ENCODE measurements at regions not wholly inside any gene's neighbourhood (a gene's known extent, or its start where the extent isn't known, plus 50 kb on each side); places are given as distances from the start of the nearest gene placed in this dataset.

DNA sequence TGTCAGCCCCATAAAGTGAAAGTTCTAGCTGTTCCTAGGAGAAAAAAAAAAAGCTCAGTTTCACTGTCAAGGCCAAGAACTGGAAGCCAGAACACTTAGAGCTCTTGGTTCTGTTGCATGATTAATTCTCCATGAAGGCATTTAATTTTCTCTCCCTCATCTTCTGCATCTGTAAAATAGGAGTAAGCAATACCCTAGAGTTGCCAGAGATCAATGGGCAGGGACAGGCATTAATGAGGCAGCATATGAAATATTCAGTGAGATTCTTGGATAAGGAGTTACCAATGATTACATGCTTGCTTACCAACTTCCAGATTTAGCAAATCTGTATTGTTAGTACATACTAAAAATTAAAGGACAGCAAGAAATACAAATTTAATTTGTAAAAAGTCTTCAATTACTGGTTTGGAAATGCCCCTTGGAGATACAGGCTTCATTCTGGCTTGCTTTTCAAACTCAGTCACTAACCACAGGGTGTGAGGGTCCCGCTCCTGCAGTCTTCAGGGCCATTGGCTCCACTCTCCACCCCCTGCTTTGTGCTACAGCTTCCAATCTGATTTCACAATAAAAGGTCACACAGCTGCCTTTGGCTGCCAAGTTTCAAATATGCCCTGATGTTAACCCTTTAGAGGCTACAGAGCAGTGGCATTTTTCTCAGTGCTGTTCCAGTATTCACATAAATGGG, 624.6 kb downstream of the BNC2 start:
- DNase-seq: no peak

DNA sequence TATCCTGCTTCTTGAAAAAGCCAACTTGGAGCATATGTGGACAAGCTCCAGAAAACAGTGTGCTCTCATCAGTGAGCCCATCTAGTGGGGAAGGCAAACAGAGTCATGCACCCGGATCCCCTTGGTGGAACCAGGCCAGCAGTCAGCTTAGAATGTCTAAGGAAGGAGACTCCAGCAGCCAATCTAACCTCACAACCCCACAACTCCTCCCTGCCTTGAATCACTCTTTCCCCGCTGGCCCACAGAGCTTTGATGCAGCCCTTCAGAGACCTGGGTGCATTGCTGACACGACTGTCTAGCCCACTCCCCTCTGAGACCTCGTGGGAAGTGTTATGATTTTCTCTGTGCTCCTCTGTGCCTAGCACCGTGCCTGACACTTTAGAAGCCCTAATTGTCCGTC, 623.7 kb downstream of the BNC2 start:
- no peak for DNase-seq

DNA sequence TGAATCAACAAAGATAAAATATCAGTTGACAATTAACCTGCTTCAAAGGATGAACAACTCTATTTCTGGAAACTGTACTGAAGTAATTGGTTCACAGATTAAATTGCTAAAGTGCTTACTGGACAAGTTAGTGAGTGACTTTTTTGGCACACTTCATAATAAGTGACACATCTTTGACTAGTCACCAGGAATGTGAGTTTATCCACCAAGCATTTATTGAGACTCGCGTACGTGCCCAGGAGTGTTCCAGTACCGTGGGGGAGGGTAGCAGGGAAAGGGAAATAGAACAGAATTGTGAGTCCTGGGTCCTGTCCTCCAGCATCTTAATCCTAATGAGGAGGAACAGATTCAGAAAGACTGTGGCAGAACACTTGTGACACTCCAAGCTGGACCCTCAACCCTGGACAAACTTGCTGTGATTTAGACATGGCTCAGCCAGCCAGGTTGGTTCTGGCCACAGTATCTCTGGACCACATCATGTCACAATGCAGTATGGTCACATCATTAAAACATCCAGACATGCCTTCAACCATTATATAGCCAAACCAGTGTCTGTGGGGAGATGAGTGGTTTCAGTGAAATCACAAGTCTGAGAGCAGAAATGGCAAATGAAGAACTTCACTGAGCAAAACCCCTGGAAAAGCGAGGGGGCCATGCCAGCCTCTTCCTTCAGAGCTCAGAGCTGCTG, 623.1 kb downstream of the BNC2 start:
- no peak for DNase-seq

DNA sequence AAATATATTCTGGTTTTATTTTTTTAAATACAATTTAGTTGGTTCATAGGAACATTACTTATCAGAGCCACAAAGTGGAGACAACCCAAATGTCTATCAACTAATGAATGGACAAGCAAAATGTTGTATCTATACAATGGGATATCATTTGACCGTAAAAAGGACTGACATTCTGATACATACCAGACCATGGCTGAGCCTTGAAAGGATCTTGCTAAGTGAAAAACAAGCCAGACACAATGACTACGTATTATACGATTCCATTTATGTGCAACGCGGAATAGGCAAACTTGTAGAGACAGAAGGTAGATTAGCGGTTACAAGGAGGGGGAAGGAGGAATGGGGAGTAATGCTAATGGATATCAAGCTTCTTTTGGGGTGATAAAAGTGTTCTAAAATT, 621.6 kb downstream of the BNC2 start:
- no peak for DNase-seq

DNA sequence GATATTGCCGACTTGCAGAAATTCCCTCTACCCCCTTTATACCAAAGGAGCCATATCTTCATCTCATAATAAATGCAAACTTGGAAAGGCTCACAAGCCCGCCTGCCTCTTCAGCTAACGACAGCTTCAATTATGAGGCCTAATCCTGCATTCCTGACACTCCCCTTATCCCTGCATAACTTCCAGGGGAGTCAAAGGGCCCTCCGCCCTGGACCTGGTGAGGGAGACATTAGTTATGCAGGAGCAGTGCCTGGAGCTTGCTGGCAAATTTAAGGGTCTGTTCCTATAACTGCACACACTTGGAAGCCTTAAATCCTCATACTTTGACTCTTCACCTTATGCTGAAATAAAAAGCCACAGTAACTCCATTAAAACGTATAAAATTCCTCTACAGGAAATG, 617.9 kb downstream of the BNC2 start:
- DNase-seq: no peak

DNA sequence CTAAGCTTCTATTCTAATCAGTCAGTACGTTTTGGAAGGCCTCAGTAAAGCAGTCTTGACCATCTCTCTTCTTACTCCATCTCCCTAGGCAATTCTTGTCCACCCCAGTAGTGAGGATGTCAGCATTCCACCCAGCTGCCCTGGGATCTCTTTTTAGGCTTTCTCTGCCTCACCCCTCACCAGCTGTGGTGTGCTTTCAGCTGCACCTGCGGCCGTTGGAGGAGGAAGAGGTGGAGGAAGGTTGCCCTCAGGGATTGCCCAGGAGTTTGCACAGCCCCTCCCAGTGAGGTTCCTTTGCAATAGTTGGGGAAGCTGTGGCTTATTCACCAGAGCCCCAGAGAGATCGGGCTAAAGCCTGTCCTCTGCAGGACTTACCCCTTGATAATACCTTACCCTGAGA, 615.8 kb downstream of the BNC2 start:
- DNase-seq: no peak

DNA sequence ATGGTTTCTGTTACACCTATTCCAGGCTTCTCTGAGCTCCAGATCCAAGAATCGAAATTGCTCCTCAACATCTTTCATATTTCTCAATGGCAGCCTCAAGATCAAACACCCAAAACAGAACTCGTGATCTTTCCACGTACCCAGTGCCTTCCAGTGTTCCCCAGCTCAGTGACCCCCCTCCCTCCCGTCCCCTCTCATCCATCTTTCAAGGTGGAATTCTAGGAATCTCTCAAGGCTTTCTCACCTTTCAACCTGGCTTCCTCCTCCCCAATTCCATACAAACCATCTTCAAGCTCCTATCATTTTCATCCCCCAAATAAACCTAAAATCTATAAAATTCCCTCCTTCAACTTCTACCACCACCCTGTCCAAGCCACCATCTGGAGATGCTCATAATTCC, 615.3 kb downstream of the BNC2 start:
- no peak for DNase-seq

DNA sequence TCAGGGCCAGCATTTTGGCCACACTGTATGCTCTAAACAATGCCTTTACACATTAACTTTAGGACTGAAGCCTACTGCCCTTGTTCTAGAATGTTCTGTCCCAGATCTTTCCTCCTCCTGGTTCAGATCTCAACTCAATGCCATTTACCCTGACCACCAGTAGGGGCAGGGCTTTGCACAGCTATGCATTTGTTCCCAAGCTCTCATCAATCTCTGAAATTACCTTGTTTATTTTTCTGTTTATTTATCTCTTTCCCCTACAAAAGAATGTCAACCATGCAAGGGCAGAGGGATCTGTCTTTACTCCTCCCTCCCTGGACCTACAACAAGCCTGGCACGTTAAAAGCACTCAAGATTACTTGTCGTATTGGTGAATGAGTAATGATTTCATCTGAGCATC, 612.9 kb downstream of the BNC2 start:
- peak in 1 of 2 experiments; percentile 37 for DNase-seq

DNA sequence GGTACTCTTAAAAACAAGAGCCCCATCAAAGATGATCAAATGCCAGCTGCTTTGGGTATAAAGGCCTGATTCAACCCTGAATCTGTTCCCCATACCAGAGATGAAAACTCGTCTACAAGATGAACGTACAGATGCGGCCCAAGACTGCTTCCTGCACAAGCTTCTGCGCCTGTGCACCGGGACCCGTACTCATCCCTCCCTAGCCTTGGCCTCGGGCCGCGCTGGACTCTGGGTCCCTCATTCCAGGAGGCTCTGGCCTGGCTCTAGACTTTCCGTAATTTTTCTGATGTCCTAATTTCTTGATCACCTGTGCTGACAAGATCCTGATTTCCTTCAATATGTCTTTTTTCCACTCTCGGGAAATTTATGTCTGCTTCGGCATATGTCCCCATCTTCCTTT, 612.3 kb downstream of the BNC2 start:
- DNase-seq: no peak

DNA sequence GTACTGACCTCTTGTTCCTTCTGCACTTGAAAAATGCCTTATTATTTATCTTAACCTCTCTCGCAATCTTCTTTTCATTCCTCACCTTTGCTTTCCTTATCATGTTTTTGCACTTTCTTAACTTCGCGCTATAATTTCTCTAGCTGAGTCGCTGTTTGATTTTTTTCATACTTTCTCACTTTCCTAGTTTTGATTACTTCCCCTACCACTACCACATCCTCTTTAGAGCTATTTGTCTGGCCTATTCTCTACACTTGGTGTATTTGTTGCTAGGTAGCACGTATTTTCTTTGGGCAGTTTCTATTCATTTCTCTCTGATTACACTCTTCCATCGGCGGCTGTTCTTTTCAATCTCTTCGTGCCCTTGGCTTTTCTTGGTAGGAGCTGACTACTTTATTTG, 611.8 kb downstream of the BNC2 start:
- DNase-seq: no peak

DNA sequence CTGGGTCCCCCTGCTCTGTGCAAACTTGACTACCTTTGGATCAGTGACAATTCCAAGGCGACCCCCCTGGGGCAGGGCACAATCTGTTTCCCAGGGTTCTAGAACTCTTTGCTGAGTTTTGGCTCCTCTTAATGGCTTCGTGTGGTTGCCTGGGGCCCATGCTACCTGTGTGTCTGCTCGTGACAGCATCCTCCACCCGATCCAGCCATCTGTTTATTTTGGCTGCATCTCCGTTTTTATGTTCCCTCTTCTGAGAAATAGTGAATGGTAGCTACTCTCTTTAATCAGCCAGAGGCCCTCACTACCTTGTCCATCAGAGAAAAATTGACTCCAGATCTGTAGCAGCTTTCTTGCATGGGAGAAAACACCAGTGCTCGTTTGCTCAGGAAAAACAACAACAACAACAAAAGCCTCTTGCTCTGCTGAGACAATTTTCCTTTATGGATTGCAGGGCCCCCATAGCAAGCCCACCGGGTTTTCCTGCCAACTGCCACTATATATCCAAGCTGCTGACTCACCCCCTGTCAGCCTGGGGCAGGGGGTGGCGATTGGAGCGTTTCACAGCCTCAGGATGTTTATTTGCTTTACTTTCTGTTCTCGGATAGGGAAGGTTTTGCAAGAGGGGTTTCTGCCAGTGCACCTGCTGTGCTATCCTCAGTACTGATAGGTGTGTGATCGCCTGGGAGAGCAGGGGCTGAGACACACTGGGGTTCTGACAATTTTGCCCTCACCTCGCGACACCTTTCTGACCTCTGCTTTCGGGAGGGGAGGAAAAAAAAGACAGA, 607.8 kb downstream of the BNC2 start:
- peak; percentile 15 to 55 for DNase-seq

DNA sequence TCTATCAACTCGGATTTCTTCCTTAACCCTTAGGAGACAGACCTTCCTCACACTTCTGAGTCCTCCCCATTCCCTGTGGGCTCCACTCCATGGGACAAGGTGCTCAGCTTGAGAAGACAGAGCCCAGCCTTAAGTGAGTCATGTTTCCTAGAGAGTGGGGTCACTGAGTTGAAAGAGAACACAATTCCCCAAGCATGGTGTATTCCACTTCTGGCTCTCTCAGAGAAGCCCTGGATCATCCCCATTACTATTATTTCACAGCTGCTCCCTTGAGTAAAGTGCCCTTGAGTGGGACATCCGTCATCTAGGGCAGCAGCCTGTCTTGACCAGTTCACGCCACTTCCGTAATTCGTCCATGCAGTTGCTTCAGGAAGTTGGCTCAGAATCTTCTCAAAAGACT, 604.8 kb downstream of the BNC2 start:
- no peak for DNase-seq

DNA sequence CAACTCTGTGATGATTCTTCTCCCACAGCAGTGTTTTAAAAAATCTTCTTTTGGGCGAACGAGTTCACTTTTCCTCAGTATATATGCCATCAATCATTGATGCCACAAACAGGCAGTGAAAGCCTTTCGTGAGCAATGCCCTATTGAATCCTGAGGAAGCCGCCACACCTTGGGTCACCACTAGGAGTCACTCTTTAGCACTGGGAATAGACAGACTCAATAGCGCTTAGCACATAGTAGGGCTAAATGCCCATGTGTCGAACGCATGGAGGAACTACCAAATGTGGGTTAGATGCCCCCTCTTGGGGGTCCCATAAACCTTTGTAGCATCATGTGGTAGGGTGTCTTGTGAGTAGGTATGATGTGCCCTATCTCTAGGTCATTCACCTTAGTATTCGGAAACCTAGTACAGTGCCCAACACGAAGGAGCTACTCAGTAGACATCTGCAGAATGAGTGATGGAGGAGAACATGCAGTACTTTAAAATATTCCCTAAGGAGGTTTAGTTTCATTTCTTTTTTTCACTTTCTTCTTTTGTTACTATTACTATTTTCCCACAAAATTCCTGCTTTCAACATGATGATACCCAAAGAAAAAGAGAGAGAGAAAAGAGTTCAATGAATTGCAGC, 603.7 kb downstream of the BNC2 start:
- peak in 1 of 2 experiments; percentile 25 for DNase-seq

DNA sequence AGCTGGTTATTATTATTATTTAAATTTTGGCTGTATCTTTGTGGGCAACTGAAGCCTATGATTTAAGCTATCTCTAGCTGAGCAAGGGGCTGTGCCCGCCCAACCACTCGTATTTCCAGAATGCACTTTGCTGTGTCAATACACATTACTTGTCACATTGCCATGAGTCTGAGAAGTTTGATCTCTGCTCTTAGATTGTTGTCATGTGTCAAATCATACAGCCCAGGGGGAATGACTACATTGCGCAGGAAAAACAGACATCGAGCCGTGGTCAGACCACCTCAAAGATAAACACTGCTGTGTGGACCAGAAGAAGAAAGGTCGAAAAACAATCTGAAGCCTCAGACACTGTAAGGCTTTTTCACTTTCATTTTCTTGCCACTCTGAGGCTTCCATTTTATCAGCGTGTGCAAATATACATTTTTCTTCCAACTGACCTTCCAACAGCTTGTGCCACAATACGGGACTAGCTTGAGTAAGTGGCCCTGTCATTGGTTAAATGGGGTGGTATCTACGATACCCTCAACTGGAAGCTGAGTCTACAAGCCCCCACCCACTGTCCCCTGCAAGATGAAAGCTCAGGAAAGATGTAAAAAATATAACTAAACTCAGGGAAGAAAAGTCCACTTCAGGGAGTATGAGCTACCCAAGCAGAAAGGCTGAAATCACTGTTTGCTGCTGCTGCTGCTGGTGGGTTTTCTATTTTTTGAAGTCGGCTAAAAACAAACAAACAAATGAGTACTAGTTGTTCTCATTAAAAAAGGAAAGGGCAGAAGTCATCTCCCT, 603.0 kb downstream of the BNC2 start:
- DNase-seq: no peak

DNA sequence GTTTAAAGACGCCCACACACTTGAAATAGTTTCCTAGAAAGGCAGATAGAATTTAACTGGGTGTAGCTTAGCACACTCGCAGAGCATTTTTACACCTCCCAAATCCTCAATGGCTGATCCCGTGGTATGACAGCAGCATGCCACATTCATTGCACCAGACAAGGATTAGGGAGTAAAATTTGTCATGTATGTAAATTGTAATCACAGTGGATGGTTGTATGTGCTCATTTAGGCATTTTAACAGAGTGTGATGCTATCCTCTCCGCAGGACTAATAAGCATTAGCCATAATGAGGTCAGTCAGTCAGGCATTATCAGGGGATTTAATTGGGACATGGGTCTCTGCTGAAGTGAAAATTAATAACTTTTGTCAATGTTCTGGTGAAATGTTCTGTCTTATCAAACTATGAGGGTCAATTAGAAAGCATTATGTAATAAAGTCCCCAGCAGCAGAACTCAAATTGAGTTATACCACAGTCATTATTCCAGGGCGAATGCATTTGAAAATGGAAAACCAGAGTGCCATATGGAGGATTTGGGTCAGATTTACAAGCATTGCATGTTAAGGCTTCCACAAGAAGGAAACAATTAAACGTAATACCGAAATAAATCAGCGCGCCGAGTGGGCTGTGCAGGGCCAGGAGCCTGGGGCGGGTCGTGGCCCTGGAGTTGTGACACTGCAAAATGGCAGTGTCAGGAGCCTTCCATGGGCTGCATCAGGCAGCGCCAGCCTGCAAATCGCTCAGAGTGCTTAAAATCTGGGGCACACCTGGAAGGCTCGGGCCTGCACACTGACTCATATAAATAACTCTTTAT, 602.2 kb downstream of the BNC2 start:
- no peak for DNase-seq

DNA sequence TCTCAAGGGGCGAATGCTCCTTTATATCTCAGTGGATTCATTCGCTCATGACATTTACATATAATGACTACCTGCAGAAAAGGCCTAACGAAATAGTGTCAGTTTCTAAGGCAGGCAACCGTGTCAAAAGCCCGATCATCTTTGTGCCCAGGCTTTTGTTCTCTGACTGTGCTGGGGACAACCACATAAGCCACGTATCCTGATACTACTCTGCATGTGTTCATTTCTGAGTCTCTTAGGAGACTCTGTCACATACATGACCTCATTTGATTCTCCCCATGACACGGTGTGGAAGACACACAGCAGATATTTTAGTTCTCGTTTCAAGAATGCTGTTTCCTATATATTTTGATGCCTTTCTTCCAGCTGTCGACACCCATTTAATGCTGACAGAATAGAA, 598.5 kb downstream of the BNC2 start:
- no peak for DNase-seq

DNA sequence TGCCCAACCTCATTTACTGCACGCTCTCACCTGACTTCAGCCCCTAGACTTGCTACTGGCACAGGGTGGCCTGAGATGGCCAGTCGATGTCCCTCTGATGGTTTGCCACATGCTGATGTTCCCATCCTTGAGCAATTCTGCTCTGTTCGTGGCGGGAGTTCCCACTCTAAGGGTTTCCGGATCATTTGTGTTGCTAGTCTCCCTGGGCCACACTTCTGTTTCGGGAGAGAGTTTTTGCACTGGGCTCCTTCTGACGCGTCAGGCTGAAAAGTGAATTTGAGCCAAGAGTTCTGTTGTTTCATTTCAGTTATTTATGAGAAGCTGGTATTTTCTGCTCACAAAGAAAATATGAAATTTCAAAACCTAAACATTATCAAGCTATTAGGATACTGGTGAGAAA, 597.7 kb downstream of the BNC2 start:
- no peak for DNase-seq

DNA sequence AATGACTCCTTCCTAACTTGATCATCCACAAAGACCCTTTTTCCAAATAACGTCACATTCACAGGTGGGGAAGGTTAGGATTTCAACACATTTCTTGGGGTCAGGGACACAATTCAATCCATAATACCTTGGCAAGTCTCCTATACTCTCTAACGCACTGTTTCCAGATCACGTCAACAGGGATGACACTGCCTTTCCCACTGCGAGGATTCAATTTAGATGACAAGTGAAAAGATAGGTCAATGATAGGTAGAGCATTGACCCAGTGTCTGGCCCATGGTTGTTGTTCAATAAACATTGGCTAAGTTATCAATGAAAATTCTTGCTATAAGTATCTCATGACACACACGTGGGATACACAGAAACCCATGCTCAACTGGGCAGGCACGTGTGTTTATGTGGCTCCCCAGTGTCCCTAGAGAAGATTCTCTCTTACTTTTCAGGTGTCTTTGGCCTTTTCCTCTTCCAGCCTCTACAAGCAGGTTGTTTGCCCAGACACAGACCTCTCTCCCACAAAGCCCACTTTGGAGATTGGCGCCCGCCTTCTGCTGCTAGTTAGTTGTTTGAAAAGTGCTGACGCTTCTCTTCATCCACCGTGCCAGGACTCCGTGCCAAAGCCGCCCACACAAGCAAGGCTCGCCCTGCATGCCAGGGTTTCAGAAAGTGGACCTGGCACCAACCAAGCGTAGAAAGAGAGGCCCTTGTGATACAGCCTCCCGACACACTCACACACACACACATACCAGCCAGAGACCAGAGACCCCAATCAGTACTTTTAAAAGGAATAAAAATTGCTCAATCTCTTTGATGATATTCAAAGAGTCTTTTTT, 594.5 kb downstream of the BNC2 start:
- no peak for DNase-seq

DNA sequence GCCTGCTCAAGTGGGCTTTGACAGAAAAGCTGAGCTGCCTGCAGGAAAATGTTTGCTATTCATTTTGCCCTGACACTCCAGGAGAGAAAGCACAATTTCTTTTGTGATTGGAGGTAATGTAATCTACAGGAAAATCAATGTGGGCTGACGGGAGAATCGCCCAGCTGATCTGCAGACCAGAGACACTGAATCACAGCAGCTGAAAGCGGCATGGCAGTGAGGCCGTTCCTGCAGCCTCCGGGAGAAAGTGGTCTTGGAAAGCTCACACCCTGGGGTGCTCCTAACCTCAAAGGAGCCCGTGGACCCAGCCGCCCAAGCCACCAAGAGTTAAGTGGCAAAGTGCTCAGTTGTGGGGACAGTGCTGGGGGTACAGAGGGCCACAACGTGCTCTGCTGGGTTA, 593.6 kb downstream of the BNC2 start:
- DNase-seq: no peak

DNA sequence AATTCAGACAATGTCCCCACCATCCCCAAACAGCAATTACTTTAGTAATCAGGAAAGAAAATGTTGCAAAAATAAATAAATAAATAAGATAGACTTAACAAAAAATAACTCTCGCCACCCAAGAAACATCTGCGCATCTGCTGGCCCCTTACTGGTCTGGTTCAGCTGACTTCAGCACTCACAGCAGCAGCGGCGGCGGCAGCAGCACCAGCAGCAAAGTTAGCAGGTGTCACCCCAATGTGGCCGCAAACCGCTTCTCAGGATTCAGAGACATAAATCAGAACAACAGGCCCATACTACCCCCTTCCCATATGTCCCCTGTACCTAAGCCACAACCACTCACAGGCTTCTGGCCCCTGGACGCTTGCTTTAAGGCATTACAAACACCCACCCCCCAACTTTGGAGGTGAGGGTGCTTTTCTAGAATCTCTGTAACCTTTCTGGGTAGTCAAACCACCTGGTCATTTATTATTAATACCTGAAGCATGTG, 593.0 kb downstream of the BNC2 start:
- DNase-seq: no peak

Measured in NCI-H526 (cell line).